SK-N-SH (cell line): ENCODE measurements at regions not wholly inside any gene's neighbourhood (a gene's known extent, or its start where the extent isn't known, plus 50 kb on each side); places are given as distances from the start of the nearest gene placed in this dataset.
A peak's percentile ranks its signal among the peaks of the same experiment; 100 is the strongest.

Source experiments
- CTCF ChIA-PET: fragments of 300-600, 350-600 bp; formaldehyde crosslinking; extraction: SDS; loops from one replicate; lab custom pipeline; 2021; lab: Yijun Ruan, JAX
- POLR2A ChIA-PET: fragments of 350-600 bp; sonication (Branson Sonifier 250); formaldehyde crosslinking; extraction: SDS; loops from one replicate; lab custom pipeline; 2020; ENCODE audit warnings: antibody characterized with exemption, inconsistent platforms; lab: Yijun Ruan, JAX
- DNase-seq: peaks from one replicate; pipeline ENCODE4 v3.0.0; 2012
- H2AFZ ChIP-seq: fragments of 200-600 bp; sonication (generic); 2 replicates; pipeline ENCODE4 v1.8.1; 2016; ENCODE audit warnings: antibody characterized with exemption, mild to moderate bottlenecking, low read depth
- H3F3A ChIP-seq: fragments of 200-600 bp; sonication (generic); replicated peaks from 2 replicates; pipeline ENCODE3; 2016; ENCODE audit warnings: antibody characterized with exemption, mild to moderate bottlenecking; ENCODE audit not compliant: insufficient read depth
- H3K27ac ChIP-seq, 2 experiments: fragments of 200-500 bp in 1 of 2; fragments of 200-600 bp in 1 of 2; sonication (Bioruptor generic) in 1 of 2; sonication (generic), shearing (Covaris generic) in 1 of 2; 2 replicates each; pipeline versions ENCODE4 v1.5.1 to v1.6.1; 2014 to 2016; ENCODE audit warnings: low read depth in 2 of 2, inconsistent platforms in 1 of 2, low read length in 1 of 2, mild to moderate bottlenecking in 1 of 2, mixed read lengths in 1 of 2
- H3K27me3 ChIP-seq: fragments of 200-600 bp; sonication (generic), shearing (Covaris generic); 2 replicates; pipeline ENCODE4 v1.6.1; 2016; ENCODE audit warnings: mixed run types; ENCODE audit not compliant: insufficient read depth
- H3K36me3 ChIP-seq, 2 experiments: fragments of 200-500 bp in 1 of 2; fragments of 200-600 bp in 1 of 2; sonication (Bioruptor generic) in 1 of 2; sonication (generic) in 1 of 2; replicated peaks in 1 of 2; 2 replicates each; pipeline versions ENCODE3 to v1.5.1; 2014 to 2016; ENCODE audit warnings: low read length in 1 of 2, mild to moderate bottlenecking in 1 of 2; ENCODE audit not compliant: insufficient read depth in 2 of 2, control insufficient read depth in 1 of 2
- H3K4me1 ChIP-seq, 2 experiments: fragments of 200-500 bp in 1 of 2; fragments of 200-600 bp in 1 of 2; sonication (Bioruptor generic) in 1 of 2; sonication (generic), shearing (Covaris generic) in 1 of 2; 2 replicates each; pipeline versions ENCODE4 v1.5.1 to v1.6.1; 2014 to 2016; ENCODE audit warnings: low read depth in 1 of 2, low read length in 1 of 2, mixed run types in 1 of 2; ENCODE audit not compliant: insufficient read depth in 2 of 2, control insufficient read depth in 1 of 2
- H3K4me2 ChIP-seq: fragments of 200-600 bp; sonication (generic), shearing (Covaris generic); 2 replicates; pipeline ENCODE4 v1.6.1; 2017; ENCODE audit warnings: mixed run types
- H3K4me3 ChIP-seq, 2 experiments: fragments of 200-500 bp in 1 of 2; fragments of 200-600 bp in 1 of 2; sonication (Bioruptor generic) in 1 of 2; sonication (generic), shearing (Covaris generic) in 1 of 2; 2 replicates each; pipeline versions ENCODE4 v1.5.1 to v1.8.1; 2014 to 2016; ENCODE audit warnings: low read depth in 2 of 2, inconsistent platforms in 1 of 2, low read length in 1 of 2, mild to moderate bottlenecking in 1 of 2, mixed read lengths in 1 of 2, moderate library complexity in 1 of 2
- H3K79me2 ChIP-seq: fragments of 200-600 bp; sonication (generic); 2 replicates; pipeline ENCODE4 v1.8.1; 2017; ENCODE audit warnings: mild to moderate bottlenecking; ENCODE audit not compliant: insufficient read depth
- H3K9ac ChIP-seq: fragments of 200-600 bp; sonication (generic); 2 replicates; pipeline ENCODE4 v1.6.1; 2017; ENCODE audit warnings: mixed run types
- H3K9me2 ChIP-seq: fragments of 200-600 bp; sonication (generic); 2 replicates; pipeline ENCODE4 v1.6.1; 2017; ENCODE audit warnings: mixed run types
- H3K9me3 ChIP-seq: fragments of 200-600 bp; sonication (generic); 2 replicates; pipeline ENCODE4 v1.6.1; 2017; ENCODE audit warnings: mixed run types, mild to moderate bottlenecking, moderate library complexity
- H4K20me1 ChIP-seq: fragments of 200-600 bp; sonication (generic); 2 replicates; pipeline ENCODE4 v1.6.1; 2017; ENCODE audit warnings: mild to moderate bottlenecking, mixed run types; ENCODE audit not compliant: insufficient read depth
- CHD2 ChIP-seq: fragments of 150-350 bp; IDR thresholded peaks from 2 replicates; pipeline ENCODE4 v1.6.1; 2018; ENCODE audit warnings: low read length; ENCODE audit not compliant: partially characterized antibody
- FOSL2 ChIP-seq: IDR thresholded peaks from 2 replicates; pipeline ENCODE4 v1.4.0; 2012; ENCODE audit warnings: low read depth, mild to moderate bottlenecking, moderate library complexity, borderline replicate concordance
- FOXM1 ChIP-seq: IDR thresholded peaks from 2 replicates; pipeline ENCODE4 v1.4.0; 2012; ENCODE audit warnings: low read depth, mild to moderate bottlenecking
- GABPA ChIP-seq: IDR thresholded peaks from 2 replicates; pipeline ENCODE4 v1.4.0; 2012; ENCODE audit warnings: low read depth, mild to moderate bottlenecking
- IRF3 ChIP-seq: fragments of 150-350 bp; IDR thresholded peaks from 2 replicates; pipeline ENCODE4 v1.6.1; 2016; ENCODE audit warnings: mild to moderate bottlenecking, low read depth, low read length
- JUND ChIP-seq: IDR thresholded peaks from 2 replicates; pipeline ENCODE4 v1.4.0; 2012
- MAX ChIP-seq: IDR thresholded peaks from 2 replicates; pipeline ENCODE4 v1.4.0; 2012; ENCODE audit warnings: low read depth
- MEF2A ChIP-seq: IDR thresholded peaks from 2 replicates; pipeline ENCODE4 v1.4.0; 2012; ENCODE audit warnings: low read depth, borderline replicate concordance
- NFIC ChIP-seq: IDR thresholded peaks from 2 replicates; pipeline ENCODE4 v1.4.0; 2012; ENCODE audit warnings: borderline replicate concordance
- RAD21 ChIP-seq: IDR thresholded peaks from 2 replicates; pipeline ENCODE4 v1.6.1; 2012; ENCODE audit warnings: mild to moderate bottlenecking, low read length
- RCOR1 ChIP-seq: fragments of 150-350 bp; IDR thresholded peaks from 2 replicates; pipeline ENCODE4 v1.6.1; 2017; ENCODE audit warnings: antibody characterized with exemption, low read length
- REST ChIP-seq: IDR thresholded peaks from 2 replicates; pipeline ENCODE4 v1.6.1; 2012; ENCODE audit warnings: mild to moderate bottlenecking, low read depth, low read length, moderate library complexity
- SIN3A ChIP-seq: IDR thresholded peaks from 2 replicates; pipeline ENCODE4 v1.6.1; 2012; ENCODE audit warnings: low read depth, mild to moderate bottlenecking, low read length, moderate library complexity, borderline replicate concordance
- TCF12 ChIP-seq: IDR thresholded peaks from 2 replicates; pipeline ENCODE4 v1.4.0; 2012
- TEAD4 ChIP-seq: IDR thresholded peaks from 2 replicates; pipeline ENCODE4 v1.4.0; 2012; ENCODE audit warnings: mild to moderate bottlenecking, borderline replicate concordance; ENCODE audit not compliant: insufficient read depth
- USF1 ChIP-seq: IDR thresholded peaks from 2 replicates; pipeline ENCODE4 v1.4.0; 2012; ENCODE audit warnings: low read depth, borderline replicate concordance
- USF2 ChIP-seq: fragments of 150-350 bp; IDR thresholded peaks from 2 replicates; pipeline ENCODE4 v1.6.1; 2017; ENCODE audit warnings: antibody characterized with exemption, low read length, low read depth, borderline replicate concordance
- YY1 ChIP-seq: IDR thresholded peaks from 2 replicates; pipeline ENCODE4 v1.4.0; 2012; ENCODE audit warnings: low read depth, mild to moderate bottlenecking
- WGBS: methylation state at CpG from one replicate; pipeline ENCODE4 v1.1.6; 2017; ENCODE audit warnings: low lambda C conversion rate; 5-methylcytosine and 5-hydroxymethylcytosine counted together

GRCh38 chr14:94882401-94882800, 112.5 kb upstream of the GSC start:
- H3K4me1 ChIP-seq, result no peaks in the 10 kb centered on the region; a peak in 1 of 4 replicates
- ChIA-PET POLR2A (interaction anchor here (0.6 kb wide), 1 partner anchor 323 kb away, joined by 3 read pairs; no protein-coding TSS in a partner anchor), CTCF (no interaction called here)
- H3K9me2 ChIP-seq, result no peaks in the 10 kb centered on the region
- DNase-seq, result peak; percentile 42
- 58% methylated on average over 2 of the region's 3 CpGs for WGBS
- no peak overlapping the region for H3K4me2 ChIP-seq
- H3K79me2 ChIP-seq, result no peaks in the 10 kb centered on the region
- no peaks in the 10 kb centered on the region for H4K20me1 ChIP-seq
- no peak overlapping the region for H3K4me3 ChIP-seq
- no peaks in the 10 kb centered on the region for H3F3A ChIP-seq
- no peaks in the 10 kb centered on the region for H3K36me3 ChIP-seq
- H3K27me3 ChIP-seq, result no peaks in the 10 kb centered on the region; the same call in 1 of the 2 replicates
- no peak overlapping the region for H3K9ac ChIP-seq
- no peak for TF ChIP-seq MAX
- H3K27ac ChIP-seq, result no peak overlapping the region
- no peak overlapping the region for H2AFZ ChIP-seq
- H3K9me3 ChIP-seq, result no peaks in the 10 kb centered on the region

GRCh38 chr14:94880876-94881275, 111.0 kb upstream of the GSC start:
- H4K20me1 ChIP-seq, result no peaks in the 10 kb centered on the region
- H2AFZ ChIP-seq, result no peak overlapping the region
- CTCF ChIA-PET, result no interaction called here
- H3K27ac ChIP-seq, result no peak overlapping the region
- no peaks in the 10 kb centered on the region for H3K36me3 ChIP-seq
- WGBS, result 76% methylated on average over 11 of the region's 11 CpGs
- H3K9me2 ChIP-seq, result no peaks in the 10 kb centered on the region
- no peaks in the 10 kb centered on the region for H3K9me3 ChIP-seq
- H3K4me2 ChIP-seq, result no peak overlapping the region
- TF ChIP-seq REST (no peak), NFIC (no peak), USF2 (no peak), RAD21 (no peak), SIN3A (no peak), JUND (no peak), GABPA (no peak), TCF12 (no peak), MAX (no peak), MEF2A (no peak), FOXM1 (no peak), FOSL2 (no peak), YY1 (no peak), CHD2 (no peak), TEAD4 (no peak), RCOR1 (no peak), IRF3 (no peak), USF1 (no peak)
- H3F3A ChIP-seq, result no peaks in the 10 kb centered on the region
- H3K79me2 ChIP-seq, result no peaks in the 10 kb centered on the region
- no peak for DNase-seq
- no peak overlapping the region for H3K4me3 ChIP-seq
- no peaks in the 10 kb centered on the region; a peak in 1 of 4 replicates for H3K4me1 ChIP-seq
- H3K9ac ChIP-seq, result no peak overlapping the region
- H3K27me3 ChIP-seq, result no peaks in the 10 kb centered on the region; the same call in 1 of the 2 replicates
- POLR2A ChIA-PET, result no interaction called here
